ENCODE measurements at regions not wholly inside any gene's neighbourhood (a gene's known extent, or its start where the extent isn't known, plus 50 kb on each side); places are given as distances from the start of the nearest gene placed in this dataset.

DNA sequence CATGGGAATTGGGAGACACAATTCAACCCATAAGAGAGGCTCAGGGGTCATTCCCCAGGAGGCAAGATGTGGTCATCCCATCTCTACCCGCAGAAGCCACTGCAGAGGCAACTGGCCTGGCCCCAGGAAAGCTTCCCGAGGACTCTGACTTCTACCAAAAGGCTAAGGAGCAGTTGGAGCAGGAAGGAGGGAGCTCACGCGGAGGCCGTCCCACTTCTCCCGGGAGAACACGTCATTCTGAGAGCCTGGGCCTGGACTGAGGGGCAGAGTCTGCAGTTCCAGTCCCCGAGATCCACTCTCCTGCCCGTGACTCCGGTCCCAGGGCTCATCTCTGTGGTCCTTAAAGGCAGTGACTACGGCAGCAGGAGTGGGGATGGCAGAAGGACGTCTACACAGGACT lies 69.0 kb upstream of the TAF1B start:
- no peak for DNase-seq

DNA sequence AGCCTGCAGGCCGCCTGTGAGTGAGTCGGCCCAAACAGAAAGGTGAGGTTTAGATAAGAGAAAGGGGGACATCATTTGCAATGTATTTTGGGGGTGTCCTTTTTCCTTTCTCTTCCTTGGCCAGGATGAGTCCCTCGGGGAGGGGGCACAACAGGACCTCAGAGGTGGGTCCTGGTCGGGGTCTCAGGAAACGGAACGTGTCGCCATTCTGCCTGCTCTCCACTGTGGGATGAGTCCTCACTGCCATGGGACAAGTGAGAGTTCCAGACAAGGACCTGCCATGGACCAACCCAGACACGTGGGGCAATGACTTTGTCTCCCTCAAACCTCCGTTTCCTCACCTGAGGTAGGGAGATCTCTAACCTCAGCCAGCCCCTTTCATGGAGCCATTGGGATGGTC lies 67.9 kb upstream of the TAF1B start:
- no peak for DNase-seq

GRCh38 chr2:9775999-9776712 lies 67.1 kb upstream of the TAF1B start:
- DNase-seq = no peak

DNA sequence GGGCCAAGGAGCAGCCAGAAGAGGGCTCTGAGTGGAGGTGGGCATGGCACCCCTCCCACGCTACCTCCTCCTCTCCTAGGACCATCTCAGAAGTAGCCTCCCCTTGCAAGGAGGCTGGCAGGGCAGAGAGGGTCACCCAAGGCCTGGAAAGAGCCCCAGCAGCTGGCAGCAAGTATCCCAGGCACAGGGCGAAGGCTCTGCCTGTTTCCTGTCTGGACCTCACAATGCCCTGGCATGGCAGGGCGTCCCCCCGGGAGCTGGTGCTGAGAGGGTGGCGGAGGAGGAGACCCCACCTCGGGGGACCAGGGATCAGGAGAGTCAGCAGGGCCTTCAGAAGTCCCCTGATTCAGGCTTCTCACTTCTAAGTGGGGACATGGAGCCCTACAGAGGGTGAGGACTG lies 66.2 kb upstream of the TAF1B start:
- no peak for DNase-seq

DNA sequence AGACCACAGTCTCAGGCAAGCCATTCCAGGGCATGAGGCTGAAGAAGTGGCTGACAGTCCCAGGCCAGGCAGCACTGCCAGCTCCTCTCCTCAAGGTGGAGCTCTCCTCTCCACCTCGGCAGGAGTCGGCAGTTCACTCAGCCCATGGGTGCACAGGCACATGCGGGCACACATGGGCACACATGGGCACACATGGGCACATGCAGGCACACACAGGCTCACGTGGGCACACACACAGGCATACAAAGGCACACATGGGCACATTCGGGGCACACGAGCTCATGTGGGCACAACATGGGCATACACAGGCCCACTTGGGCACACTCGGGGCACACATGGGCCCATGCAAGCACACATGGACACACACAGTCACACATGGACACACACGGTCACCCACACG lies 65.3 kb upstream of the TAF1B start:
- DNase-seq = no peak

GRCh38 chr2:9778471-9779316 lies 64.6 kb upstream of the TAF1B start:
- DNase-seq = no peak

- no peak for DNase-seq
Measured at GRCh38 chr2:9779596-9780264, 63.5 kb upstream of the TAF1B start.

GRCh38 chr2:9780368-9781130 lies 62.7 kb upstream of the TAF1B start:
- DNase-seq = no peak

GRCh38 chr2:9781252-9781651 lies 62.0 kb upstream of the TAF1B start:
- no peak for DNase-seq

DNA sequence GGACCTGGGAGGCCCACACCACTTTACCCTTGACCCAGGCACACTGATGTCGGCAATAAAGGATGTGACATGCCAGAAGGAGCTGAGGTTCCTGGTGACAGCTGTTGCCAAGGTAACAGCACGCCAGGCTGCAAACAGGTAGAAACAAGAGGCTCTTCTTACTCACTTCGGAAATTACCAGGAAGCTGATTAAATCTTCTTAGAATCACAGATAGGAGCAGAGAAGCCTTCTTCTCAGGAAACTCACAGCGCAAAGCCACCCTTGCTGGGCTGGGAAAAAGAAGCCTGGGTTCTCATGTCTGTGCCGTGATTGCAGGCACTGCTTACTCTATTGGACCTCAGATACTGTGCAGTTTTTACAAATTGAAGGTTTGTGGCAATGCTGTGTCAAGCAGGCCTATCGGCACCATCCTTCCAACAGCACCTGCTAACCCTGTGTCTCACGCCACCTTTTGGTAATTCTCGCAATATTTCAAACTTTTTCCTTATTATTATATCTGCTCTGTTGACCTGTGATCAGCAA lies 61.0 kb upstream of the TAF1B start:
- DNase-seq = no peak

- DNase-seq = no peak
Measured at GRCh38 chr2:9789371-9789770, 53.9 kb upstream of the TAF1B start.

DNA sequence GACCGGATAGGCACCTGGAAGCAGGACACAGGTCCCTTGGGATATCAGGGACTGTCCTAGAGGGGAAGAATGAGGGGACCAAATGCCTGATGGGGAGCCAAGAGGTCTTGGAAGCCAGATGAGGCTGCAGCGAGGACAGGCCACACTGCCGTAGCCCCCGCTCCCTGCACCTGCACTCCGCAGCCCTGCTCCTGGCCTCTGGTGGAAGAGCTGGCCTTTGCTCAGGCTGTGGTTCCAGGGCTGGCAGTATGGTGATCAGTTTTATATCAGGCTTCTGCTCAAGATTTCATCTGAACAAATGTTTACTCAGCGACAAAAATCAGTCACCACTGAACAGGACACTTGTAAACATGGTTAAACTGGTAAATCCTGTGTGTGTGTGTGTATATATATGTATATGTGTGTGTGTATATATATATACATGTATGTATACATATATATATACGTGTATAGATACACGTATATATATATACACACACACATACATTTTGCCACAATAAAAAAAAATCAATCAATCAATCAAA lies 52.5 kb upstream of the TAF1B start:
- no peak for DNase-seq

- no peak for DNase-seq
Measured at GRCh38 chr2:9791711-9792110, 51.6 kb upstream of the TAF1B start.

DNA sequence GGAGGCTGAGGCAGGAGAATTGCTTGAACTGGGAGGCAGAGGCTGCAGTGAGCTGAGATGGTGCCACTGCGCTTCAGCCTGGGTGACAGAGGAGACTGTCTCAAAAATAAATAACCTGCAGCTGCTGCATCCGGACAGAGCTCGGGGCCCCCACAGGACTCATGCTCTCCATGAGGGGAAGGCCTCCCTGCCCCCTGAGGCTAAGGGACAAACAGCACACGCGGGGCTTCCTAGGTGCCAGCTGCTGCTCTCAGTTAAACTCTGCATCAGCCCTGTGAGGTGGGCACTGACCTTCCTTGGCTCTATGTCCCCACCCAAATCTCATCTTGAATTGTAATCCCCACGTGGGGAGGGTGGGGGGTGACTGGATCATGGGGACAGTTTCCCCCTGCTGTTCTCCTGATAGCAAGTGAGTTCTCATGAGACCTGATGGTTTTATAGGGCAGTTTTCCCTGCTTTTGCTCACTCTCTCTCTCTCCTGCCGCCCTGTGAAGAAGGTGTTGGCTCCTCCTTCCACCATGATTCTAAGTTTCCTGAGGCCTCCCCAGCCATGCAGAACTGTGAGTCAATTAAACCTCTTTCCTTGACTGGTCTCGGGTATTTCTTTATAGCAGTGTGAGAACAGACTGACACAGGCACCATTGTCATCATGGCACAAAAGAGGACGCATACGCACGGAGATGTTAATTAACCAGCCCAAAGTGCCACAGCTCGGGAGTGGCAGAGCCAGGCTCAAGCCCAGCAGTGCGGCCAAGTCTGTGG lies 49.9 kb upstream of the TAF1B start:
- no peak for DNase-seq
